ENCODE measurements at regions not wholly inside any gene's neighbourhood (a gene's known extent, or its start where the extent isn't known, plus 50 kb on each side); places are given as distances from the start of the nearest gene placed in this dataset.

DNA sequence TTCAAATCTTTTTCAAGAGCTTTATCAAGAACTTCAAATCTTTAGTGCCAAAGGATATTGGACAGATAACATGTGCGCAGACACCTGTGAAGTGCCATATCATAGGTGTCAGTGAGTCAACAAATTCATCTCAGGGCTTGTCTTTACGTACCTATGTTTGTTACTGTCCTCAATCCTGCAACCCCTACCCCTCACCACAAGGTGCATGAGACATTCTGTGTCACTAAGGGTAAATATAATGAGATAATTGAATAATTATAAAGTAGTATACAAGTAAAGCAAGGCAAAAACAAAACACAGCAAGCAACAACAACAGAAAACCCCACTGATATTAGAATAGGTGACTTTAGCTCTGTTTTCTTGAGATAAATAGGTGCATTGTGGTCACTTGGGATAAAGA lies 1495.8 kb upstream of the TMEFF2 start:
- Histone ChIP-seq H3K4me3 (ENCODE audit: extremely low read depth in 1 of 4, insufficient read depth in 2 of 4, low read depth in 3 of 4, low read length in 4 of 4) (no peak overlapping the region), H2BK15ac (ENCODE audit: low read length) (no peak overlapping the region), H3K36me3 (ENCODE audit: control insufficient read depth in 2 of 4, insufficient read depth in 4 of 4, low read length in 3 of 4) (no peaks in the 10 kb centered on the region), H4K5ac (ENCODE audit: insufficient read length, low read depth, low read length) (no peak overlapping the region), H4K8ac (ENCODE audit: extremely low read depth, insufficient read depth, low read length) (no peak overlapping the region), H2BK120ac (replicated peaks; ENCODE audit: low read depth, low read length) (no peak overlapping the region), H3K14ac (ENCODE audit: insufficient read length) (no peak overlapping the region), H3K56ac (replicated peaks; ENCODE audit: insufficient read length, low read depth, low read length) (no peak overlapping the region), H3K4ac (replicated peaks; ENCODE audit: insufficient read length, low read depth, low read length) (no peak overlapping the region), H2BK12ac (ENCODE audit: low read depth, low read length) (no peak overlapping the region), H3K27me3 (replicated peaks in 1 of 4; ENCODE audit: control insufficient read depth in 3 of 4, extremely low read depth in 1 of 4, insufficient read depth in 3 of 4, low read length in 3 of 4) (no peaks in the 10 kb centered on the region), H2BK5ac (ENCODE audit: low read depth, low read length) (no peak overlapping the region), H3K18ac (ENCODE audit: extremely low read depth, low read length) (no peak overlapping the region), H3K4me2 (ENCODE audit: insufficient read depth in 1 of 2, low read depth in 2 of 2, low read length in 2 of 2) (no peak overlapping the region), H3K27ac (ENCODE audit: low read depth, low read length) (no peak overlapping the region), H3K9ac (replicated peaks in 1 of 4; ENCODE audit: extremely low read depth in 1 of 4, low read depth in 3 of 4, low read length in 3 of 4) (no peak overlapping the region), H2AFZ (ENCODE audit: low read length) (no peak overlapping the region), H3K79me2 (ENCODE audit: control insufficient read depth in 1 of 2, insufficient read depth in 2 of 2, low read length in 2 of 2) (no peaks in the 10 kb centered on the region), H3K23me2 (ENCODE audit: low read depth, low read length) (no peaks in the 10 kb centered on the region), H3K4me1 (replicated peaks in 1 of 4; ENCODE audit: control insufficient read depth in 3 of 4, insufficient read depth in 4 of 4, low read length in 3 of 4) (no peaks in the 10 kb centered on the region), H3K23ac (ENCODE audit: insufficient read length) (no peak overlapping the region), H4K91ac (replicated peaks; ENCODE audit: insufficient read length, low read length) (no peak overlapping the region), H2BK20ac (ENCODE audit: low read length) (no peak overlapping the region), H2AK5ac (ENCODE audit: low read depth, low read length) (no peak overlapping the region), H3K79me1 (ENCODE audit: low read depth, low read length) (no peaks in the 10 kb centered on the region), H4K20me1 (replicated peaks in 1 of 2; ENCODE audit: control insufficient read depth in 1 of 2, insufficient read depth in 2 of 2, low read length in 2 of 2) (no peaks in the 10 kb centered on the region), H3K9me3 (ENCODE audit: insufficient read depth in 2 of 2, low read depth in 1 of 2, low read length in 1 of 2) (no peaks in the 10 kb centered on the region)
- WGBS, 2 experiments (ENCODE audit: extremely low coverage in 1 of 2, insufficient coverage in 1 of 2, insufficient read length in 1 of 2, insufficient replicate concordance in 2 of 2, low coverage in 1 of 2, low lambda C conversion rate in 2 of 2, missing lambda C conversion rate in 1 of 2) = 87% methylated on average over 2 of the region's 2 CpGs; no CpG with 5 or more reads in 1 of the 2 experiments
- DNase-seq (ENCODE audit: low read depth in 1 of 2, low spot score in 2 of 2) (no peak), FAIRE-seq (no peak)
- POLR2A ChIA-PET (ENCODE audit: partially characterized antibody) = no interaction called here
- CTCF ChIA-PET (ENCODE audit: partially characterized antibody) = interaction anchor here (0.6 to 1.1 kb wide), 3 partner anchors 10 to 491 kb away, joined by 3 read pairs; no protein-coding TSS in a partner anchor
- TF ChIP-seq EZH2 (IDR thresholded peaks at IDR 0.05; ENCODE audit: low read depth, low read length, severe bottlenecking) = no peak
